ENCODE measurements at regions not wholly inside any gene's neighbourhood (a gene's known extent, or its start where the extent isn't known, plus 50 kb on each side); places are given as distances from the start of the nearest gene placed in this dataset.

GRCh38 chr7:117929237-117929636, 56.0 kb upstream of the CTTNBP2 start:
- TF ChIP-seq, protein P1, sequence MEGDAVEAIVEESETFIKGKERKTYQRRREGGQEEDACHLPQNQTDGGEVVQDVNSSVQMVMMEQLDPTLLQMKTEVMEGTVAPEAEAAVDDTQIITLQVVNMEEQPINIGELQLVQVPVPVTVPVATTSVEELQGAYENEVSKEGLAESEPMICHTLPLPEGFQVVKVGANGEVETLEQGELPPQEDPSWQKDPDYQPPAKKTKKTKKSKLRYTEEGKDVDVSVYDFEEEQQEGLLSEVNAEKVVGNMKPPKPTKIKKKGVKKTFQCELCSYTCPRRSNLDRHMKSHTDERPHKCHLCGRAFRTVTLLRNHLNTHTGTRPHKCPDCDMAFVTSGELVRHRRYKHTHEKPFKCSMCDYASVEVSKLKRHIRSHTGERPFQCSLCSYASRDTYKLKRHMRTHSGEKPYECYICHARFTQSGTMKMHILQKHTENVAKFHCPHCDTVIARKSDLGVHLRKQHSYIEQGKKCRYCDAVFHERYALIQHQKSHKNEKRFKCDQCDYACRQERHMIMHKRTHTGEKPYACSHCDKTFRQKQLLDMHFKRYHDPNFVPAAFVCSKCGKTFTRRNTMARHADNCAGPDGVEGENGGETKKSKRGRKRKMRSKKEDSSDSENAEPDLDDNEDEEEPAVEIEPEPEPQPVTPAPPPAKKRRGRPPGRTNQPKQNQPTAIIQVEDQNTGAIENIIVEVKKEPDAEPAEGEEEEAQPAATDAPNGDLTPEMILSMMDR (IDR thresholded peaks at IDR 0.05): no peak
- Histone ChIP-seq H3K9me3 (no peaks in the 10 kb centered on the region), H3K4me1 (no peaks in the 10 kb centered on the region), H3K27ac (no peak overlapping the region), H3K27me3 (no peaks in the 10 kb centered on the region), H3K36me3 (no peaks in the 10 kb centered on the region), H3K4me3 (no peak overlapping the region)
- ATAC-seq: no peak
- DNase-seq: no peak
- intact Hi-C loops (cut with DNase I): no loop called here

DNA sequence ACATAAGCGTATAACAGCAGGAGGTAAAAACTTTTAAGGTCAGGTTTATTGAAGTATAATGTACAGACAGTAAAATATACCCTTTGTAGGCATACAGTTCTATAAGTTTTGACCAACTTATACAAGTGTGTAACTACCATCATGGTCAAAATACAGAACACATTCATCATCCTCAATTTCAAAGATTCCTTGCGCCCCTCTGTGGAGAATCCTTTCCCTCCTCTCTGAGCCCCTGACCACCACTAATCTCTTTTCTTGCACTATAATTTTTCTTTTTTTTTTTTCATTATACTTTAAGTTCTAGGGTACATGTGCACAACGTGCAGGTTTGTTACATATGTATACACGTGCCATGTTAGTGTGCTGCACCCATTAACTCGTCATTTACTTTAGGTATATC, 58.1 kb upstream of the CTTNBP2 start:
- H3K9me3 ChIP-seq: no peaks in the 10 kb centered on the region
- H3K27me3 ChIP-seq: no peaks in the 10 kb centered on the region
- intact Hi-C loops (cut with DNase I): no loop called here
- DNase-seq (no peak), ATAC-seq (no peak)
- TF ChIP-seq, protein P1 (IDR thresholded peaks at IDR 0.05): no peak
- no peaks in the 10 kb centered on the region for H3K4me1 ChIP-seq
- no peaks in the 10 kb centered on the region for H3K36me3 ChIP-seq
- H3K27ac ChIP-seq: no peak overlapping the region
- H3K4me3 ChIP-seq: no peak overlapping the region

DNA sequence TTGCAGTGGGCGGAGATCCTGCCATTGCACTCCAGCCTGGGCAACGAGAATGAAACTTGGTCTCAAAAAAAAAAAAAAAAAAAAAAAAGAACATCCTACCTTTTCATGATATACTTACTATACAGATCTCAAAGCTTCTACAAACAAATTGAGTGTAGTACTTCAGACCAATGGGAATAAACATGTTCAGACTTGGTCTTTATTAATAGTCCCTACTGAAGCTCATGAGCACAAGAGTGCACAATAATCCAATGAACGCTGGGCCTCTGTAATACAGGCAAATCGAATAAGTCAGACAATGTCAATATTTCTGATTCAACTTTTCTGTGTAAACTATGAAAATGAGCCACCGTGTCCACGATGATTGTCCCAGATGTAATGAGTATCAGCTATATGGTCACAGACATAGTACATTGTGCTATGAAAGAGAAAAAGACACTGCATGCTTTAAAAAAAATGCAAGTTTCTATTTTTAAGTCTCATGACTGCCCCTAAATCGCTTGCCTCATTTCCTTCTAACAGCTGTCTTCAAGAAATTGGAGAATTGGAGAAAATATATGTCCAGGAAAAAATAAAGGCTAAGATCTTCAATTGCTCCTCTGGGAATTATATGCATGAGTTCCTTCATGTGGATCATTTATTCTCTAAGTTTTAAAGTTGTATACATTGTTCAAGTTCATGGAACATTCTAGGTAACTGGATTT, 64.0 kb upstream of the CTTNBP2 start:
- DNase-seq (no peak), ATAC-seq (no peak)
- Histone ChIP-seq H3K27me3 (no peaks in the 10 kb centered on the region), H3K36me3 (no peaks in the 10 kb centered on the region), H3K4me1 (no peaks in the 10 kb centered on the region), H3K4me3 (no peak overlapping the region), H3K9me3 (peaks cover 3% of the 10 kb centered on the region), H3K27ac (no peak overlapping the region)
- TF ChIP-seq, protein P1 (IDR thresholded peaks at IDR 0.05): no peak
- intact Hi-C loops (cut with DNase I): no loop called here

GRCh38 chr7:117937753-117938483, 64.7 kb upstream of the CTTNBP2 start:
- intact Hi-C loops (cut with DNase I): no loop called here
- H3K27ac ChIP-seq: no peak overlapping the region
- peaks cover 3% of the 10 kb centered on the region for H3K9me3 ChIP-seq
- TF ChIP-seq, protein P1 (IDR thresholded peaks at IDR 0.05): no peak
- H3K27me3 ChIP-seq: no peaks in the 10 kb centered on the region
- H3K4me1 ChIP-seq: no peaks in the 10 kb centered on the region
- H3K36me3 ChIP-seq: no peaks in the 10 kb centered on the region
- no peak overlapping the region for H3K4me3 ChIP-seq
- no peak for ATAC-seq
- DNase-seq: no peak

DNA sequence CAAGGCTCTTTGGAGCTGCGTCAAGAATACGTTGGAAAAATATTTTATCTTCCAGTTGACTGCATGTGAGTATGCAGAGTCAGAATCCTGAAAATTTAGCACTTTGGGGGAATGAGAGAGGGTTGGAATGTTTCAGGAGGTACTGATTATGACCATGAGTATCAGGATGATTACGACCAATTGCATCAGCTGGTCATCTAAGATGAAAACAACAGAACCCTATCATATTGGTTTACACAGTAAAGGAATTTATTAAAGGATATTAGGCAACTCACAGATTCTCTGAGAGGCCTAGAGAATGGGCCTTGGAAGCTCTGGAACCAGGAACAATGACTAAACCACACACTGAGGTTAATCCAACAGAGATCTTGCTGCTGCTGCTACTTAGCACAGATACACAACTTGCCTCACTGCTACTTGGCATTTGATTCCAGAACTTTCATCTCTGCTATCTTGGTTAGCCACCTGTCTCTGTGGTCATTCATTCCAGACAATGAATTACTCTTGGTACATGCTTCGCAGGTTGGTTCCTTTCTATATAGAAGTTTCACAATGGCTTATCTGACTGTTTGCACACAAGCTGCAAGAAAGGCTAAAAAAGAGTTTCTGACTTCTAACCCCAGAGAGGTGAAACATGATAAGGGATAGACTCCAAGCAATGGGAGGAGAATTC, 68.0 kb upstream of the CTTNBP2 start:
- intact Hi-C loops (cut with DNase I): no loop called here
- peaks cover 3% of the 10 kb centered on the region for H3K9me3 ChIP-seq
- TF ChIP-seq, protein P1 (IDR thresholded peaks at IDR 0.05): no peak
- ATAC-seq (no peak), DNase-seq (no peak)
- no peak overlapping the region for H3K27ac ChIP-seq
- H3K4me1 ChIP-seq: no peaks in the 10 kb centered on the region
- H3K36me3 ChIP-seq: no peaks in the 10 kb centered on the region
- no peaks in the 10 kb centered on the region for H3K27me3 ChIP-seq
- H3K4me3 ChIP-seq: no peak overlapping the region
